ENCODE measurements at regions not wholly inside any gene's neighbourhood (a gene's known extent, or its start where the extent isn't known, plus 50 kb on each side); places are given as distances from the start of the nearest gene placed in this dataset.

- no peak for TF ChIP-seq CTCF (IDR thresholded peaks at IDR 0.05)
- TF ChIP-seq POLR2A (IDR thresholded peaks at IDR 0.05) = no peak
These were observed 251.6 kb downstream of the SKAP2 start for GRCh38 chr7:26612742-26613141.

Data from esophagus squamous epithelium (tissue), 4 donors.